AG04450 (cell line): ENCODE measurements at regions not wholly inside any gene's neighbourhood (a gene's known extent, or its start where the extent isn't known, plus 50 kb on each side); places are given as distances from the start of the nearest gene placed in this dataset.

Experiments
- CTCF ChIA-PET: fragments of 300-600, 350-600 bp; formaldehyde crosslinking; extraction: SDS; loops from one replicate; lab custom pipeline; 2022; ENCODE audit warnings: antibody characterized with exemption, inconsistent platforms; lab: Charles Lee
- POLR2A ChIA-PET: fragments of 350-600 bp; formaldehyde crosslinking; extraction: SDS; loops from one replicate; lab custom pipeline; 2021; ENCODE audit warnings: antibody characterized with exemption, inconsistent platforms; lab: Yijun Ruan, JAX
- DNase-seq: peaks from one replicate; pipeline ENCODE4 v3.0.0-alpha.2; 2011; ENCODE audit warnings: low read depth, low spot score
- H3K27ac ChIP-seq: one replicate; pipeline ENCODE4 v1.5.1; 2012; ENCODE audit warnings: low read depth, low read length, control low read depth
- H3K27me3 ChIP-seq: one replicate; pipeline ENCODE4 v1.6.0; 2012; ENCODE audit warnings: low read length; ENCODE audit not compliant: control insufficient read depth, insufficient read depth
- H3K4me3 ChIP-seq: 2 replicates; pipeline ENCODE4 v1.5.1; 2011; ENCODE audit warnings: mild to moderate bottlenecking, low read depth, low read length, control low read depth
- H3K9me3 ChIP-seq: 2 replicates; pipeline ENCODE4 v1.5.1; 2012; ENCODE audit warnings: low read length; ENCODE audit not compliant: control insufficient read depth, insufficient read depth
- TF ChIP-seq, protein P1 (sequence below): IDR thresholded peaks from 2 replicates; pipeline ENCODE4 v1.5.1; 2011; ENCODE audit warnings: low read depth, low read length, control low read depth, inconsistent platforms

DNA sequence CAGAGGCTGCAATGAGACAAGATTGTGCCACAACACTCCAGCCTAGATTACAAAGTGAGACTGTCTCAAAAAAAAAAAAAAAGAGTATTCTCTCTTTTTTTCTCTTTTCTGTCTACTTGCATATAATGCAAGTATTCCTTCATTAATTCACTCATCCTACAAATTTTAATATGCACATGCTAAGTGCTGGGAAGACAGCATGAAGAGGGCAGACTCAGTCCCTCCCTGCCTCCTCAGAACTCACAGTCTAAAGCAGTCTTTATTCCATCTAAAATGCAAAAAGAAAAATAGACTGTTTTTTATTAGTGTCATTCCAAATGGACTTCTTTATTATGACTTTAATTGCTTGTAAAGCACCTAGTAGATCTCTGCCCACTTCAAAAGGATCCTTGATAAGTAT is 85.6 kb downstream of the NKX6-1 start:
- CTCF ChIA-PET: no interaction called here
- H3K9me3 ChIP-seq: no peaks in the 10 kb centered on the region
- TF ChIP-seq, protein P1, sequence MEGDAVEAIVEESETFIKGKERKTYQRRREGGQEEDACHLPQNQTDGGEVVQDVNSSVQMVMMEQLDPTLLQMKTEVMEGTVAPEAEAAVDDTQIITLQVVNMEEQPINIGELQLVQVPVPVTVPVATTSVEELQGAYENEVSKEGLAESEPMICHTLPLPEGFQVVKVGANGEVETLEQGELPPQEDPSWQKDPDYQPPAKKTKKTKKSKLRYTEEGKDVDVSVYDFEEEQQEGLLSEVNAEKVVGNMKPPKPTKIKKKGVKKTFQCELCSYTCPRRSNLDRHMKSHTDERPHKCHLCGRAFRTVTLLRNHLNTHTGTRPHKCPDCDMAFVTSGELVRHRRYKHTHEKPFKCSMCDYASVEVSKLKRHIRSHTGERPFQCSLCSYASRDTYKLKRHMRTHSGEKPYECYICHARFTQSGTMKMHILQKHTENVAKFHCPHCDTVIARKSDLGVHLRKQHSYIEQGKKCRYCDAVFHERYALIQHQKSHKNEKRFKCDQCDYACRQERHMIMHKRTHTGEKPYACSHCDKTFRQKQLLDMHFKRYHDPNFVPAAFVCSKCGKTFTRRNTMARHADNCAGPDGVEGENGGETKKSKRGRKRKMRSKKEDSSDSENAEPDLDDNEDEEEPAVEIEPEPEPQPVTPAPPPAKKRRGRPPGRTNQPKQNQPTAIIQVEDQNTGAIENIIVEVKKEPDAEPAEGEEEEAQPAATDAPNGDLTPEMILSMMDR: no peak

DNA sequence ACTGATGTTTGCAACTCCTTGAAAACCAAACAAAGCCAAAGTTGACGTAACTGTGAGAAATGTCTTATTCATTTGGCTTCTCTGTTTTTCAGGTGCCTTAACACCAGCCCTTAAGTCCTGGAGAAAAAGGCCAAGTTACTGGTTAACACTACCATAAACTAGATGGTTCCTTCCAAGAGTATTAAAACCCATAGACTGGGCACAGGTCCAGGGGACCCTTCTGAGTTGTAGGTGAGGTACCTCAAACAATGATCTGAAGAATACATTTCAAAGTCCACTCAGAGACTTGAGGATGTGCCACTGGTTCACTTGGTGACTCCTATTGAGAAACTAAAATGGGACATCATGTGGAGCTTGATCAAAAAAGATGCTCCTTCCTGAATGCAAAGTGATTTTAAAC is 87.0 kb downstream of the NKX6-1 start:
- H3K27me3 ChIP-seq: no peaks in the 10 kb centered on the region
- CTCF ChIA-PET: no interaction called here
- POLR2A ChIA-PET: no interaction called here

More for the DNA sequence above, 85.6 kb downstream of the NKX6-1 start:
- POLR2A ChIA-PET: no interaction called here
- H3K27ac ChIP-seq: no peak overlapping the region
- no peak for DNase-seq
- H3K4me3 ChIP-seq: no peak overlapping the region
- H3K27me3 ChIP-seq: no peaks in the 10 kb centered on the region

DNA sequence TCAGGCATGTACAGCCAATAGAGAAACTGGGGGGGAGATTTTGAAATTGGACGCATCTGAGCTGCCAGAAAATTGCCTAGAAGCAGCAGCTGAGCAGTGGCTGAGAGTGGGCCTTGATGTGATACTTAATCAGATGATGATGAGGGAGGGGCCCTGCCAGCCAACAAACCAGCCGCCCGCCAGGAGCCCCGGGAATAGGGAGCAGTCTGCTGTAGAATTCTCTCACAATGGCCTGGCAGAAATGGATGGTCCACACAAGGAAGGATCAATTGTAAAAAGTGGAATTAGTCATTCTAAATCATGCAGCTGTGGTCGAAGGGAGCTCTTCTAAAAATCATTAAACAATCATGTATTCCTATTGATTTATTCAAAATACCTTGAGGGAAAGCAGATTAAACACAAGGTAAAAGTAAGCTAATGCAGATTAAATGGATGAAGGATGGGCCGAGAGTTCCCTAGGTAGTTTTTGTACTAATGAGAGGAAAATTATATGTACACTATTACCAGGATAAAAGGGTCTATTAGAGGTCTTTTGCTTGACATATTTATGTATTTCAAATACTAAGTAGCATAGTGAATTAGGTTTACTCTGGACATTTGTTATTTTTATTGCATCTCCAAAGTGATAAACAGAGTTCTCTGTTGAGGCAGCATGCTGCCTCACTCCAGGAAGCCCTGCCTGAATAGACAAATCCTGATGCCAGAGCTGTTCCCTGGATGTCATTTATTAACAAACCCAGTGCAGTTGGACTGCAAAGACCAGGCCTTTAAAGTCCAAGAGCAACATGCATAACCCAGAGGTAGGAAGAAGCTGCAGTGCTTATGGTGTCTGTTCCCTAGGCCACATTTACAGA is 91.3 kb downstream of the NKX6-1 start:
- ChIA-PET CTCF (no interaction called here), POLR2A (no interaction called here)
- TF ChIP-seq, protein P1: no peak
- no peak for DNase-seq
- H3K4me3 ChIP-seq: no peak overlapping the region
- no peaks in the 10 kb centered on the region for H3K9me3 ChIP-seq
- H3K27ac ChIP-seq: no peak overlapping the region
- H3K27me3 ChIP-seq: no peaks in the 10 kb centered on the region

More for the DNA sequence above, 87.0 kb downstream of the NKX6-1 start:
- H3K9me3 ChIP-seq: no peaks in the 10 kb centered on the region
- no peak overlapping the region for H3K27ac ChIP-seq
- TF ChIP-seq, protein P1: no peak
- no peak overlapping the region for H3K4me3 ChIP-seq
- no peak for DNase-seq

DNA sequence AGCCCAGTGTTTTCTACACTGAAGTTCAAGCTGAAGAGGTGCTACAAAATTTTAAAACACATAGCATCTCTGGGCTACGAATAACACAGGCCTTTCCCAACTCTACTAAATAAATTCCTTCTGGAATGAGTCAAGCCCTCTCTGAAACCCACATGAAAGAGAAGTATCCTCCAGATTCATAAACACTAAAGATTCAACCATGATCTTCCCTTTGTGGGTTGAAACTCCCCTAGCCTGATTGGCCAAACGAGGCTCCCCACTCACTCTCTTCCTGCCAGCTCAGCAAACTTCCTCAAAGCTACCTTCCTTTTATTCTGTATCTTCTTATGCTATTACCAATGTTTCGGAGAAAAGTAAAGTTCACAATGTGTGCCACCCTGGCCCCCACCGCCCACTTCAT is 95.4 kb downstream of the NKX6-1 start:
- no peak for DNase-seq
- POLR2A ChIA-PET: no interaction called here

DNA sequence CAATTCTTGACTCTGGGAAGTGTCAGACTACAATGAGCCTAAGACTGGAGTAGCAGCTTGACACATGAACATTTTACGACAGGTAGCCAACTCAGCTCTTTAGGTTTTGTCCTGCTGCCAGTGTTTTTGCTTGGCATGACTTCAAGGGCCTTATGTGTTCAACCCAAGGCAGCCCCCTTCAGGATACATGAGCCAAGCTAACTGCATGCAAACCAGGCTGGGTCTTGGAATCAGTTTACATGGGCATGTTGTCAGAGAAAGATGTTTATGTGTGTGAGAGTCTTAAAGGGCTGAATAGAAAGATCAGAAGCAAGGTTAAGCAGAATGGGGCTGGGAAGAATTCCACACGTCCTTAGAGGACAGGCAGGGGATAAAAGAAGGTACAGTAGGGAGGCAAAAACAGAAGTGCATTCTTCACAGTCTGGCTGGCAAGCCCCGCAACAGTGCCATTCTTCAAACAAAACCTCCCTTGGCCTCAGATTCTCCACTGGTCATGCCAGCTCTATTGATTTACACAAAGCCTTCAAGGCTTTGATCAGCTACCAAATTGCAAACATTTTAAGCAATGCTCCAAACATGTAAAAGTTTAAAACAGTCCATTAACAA is 97.3 kb downstream of the NKX6-1 start:
- DNase-seq: no peak
- TF ChIP-seq, protein P1: no peak
- ChIA-PET POLR2A (no interaction called here), CTCF (no interaction called here)
- H3K27ac ChIP-seq: no peak overlapping the region
- H3K9me3 ChIP-seq: no peaks in the 10 kb centered on the region
- H3K4me3 ChIP-seq: no peak overlapping the region
- H3K27me3 ChIP-seq: no peaks in the 10 kb centered on the region

More for the DNA sequence above, 95.4 kb downstream of the NKX6-1 start:
- TF ChIP-seq, protein P1: no peak
- no peak overlapping the region for H3K27ac ChIP-seq
- CTCF ChIA-PET: no interaction called here
- H3K9me3 ChIP-seq: no peaks in the 10 kb centered on the region
- no peaks in the 10 kb centered on the region for H3K27me3 ChIP-seq
- H3K4me3 ChIP-seq: no peak overlapping the region
